ENCODE measurements at regions not wholly inside any gene's neighbourhood (a gene's known extent, or its start where the extent isn't known, plus 50 kb on each side); places are given as distances from the start of the nearest gene placed in this dataset.
A peak's percentile ranks its signal among the peaks of the same experiment; 100 is the strongest.

- no peak for DNase-seq
Observed at GRCh38 chr1:59032228-59032627, 248.4 kb upstream of the JUN start.

- DNase-seq: no peak
Observed at GRCh38 chr1:59033761-59034160, 249.9 kb upstream of the JUN start.

- no peak for DNase-seq
Observed at GRCh38 chr1:59034925-59035324, 251.1 kb upstream of the JUN start.

GRCh38 chr1:59039551-59039950 lies 255.7 kb upstream of the JUN start:
- no peak for DNase-seq

GRCh38 chr1:59040486-59040885 lies 256.4 kb upstream of the FGGY start:
- DNase-seq: no peak

GRCh38 chr1:59041646-59042277 lies 255.1 kb upstream of the FGGY start:
- DNase-seq: no peak

GRCh38 chr1:59043796-59044195 lies 253.1 kb upstream of the FGGY start:
- DNase-seq: no peak

- no peak for DNase-seq
Observed at GRCh38 chr1:59044535-59045121, 252.3 kb upstream of the FGGY start.

- no peak for DNase-seq
Observed at GRCh38 chr1:59045137-59045536, 251.8 kb upstream of the FGGY start.

- no peak for DNase-seq
Observed at GRCh38 chr1:59045636-59046035, 251.3 kb upstream of the FGGY start.

- DNase-seq: no peak
Observed at GRCh38 chr1:59046134-59046533, 250.8 kb upstream of the FGGY start.

- DNase-seq: no peak
Observed at GRCh38 chr1:59046730-59047157, 250.2 kb upstream of the FGGY start.

GRCh38 chr1:59051007-59051406 lies 245.9 kb upstream of the FGGY start:
- DNase-seq: no peak

GRCh38 chr1:59052166-59052590 lies 244.7 kb upstream of the FGGY start:
- no peak for DNase-seq

GRCh38 chr1:59054172-59054571 lies 242.7 kb upstream of the FGGY start:
- DNase-seq: no peak

- DNase-seq: peak; percentile 36
Observed at GRCh38 chr1:59055908-59056719, 240.8 kb upstream of the FGGY start.

- DNase-seq: peak; percentile 13
Observed at GRCh38 chr1:59057211-59057694, 239.6 kb upstream of the FGGY start.

GRCh38 chr1:59057796-59058195 lies 239.1 kb upstream of the FGGY start:
- no peak for DNase-seq

GRCh38 chr1:59058665-59059439 lies 238.0 kb upstream of the FGGY start:
- no peak for DNase-seq

GRCh38 chr1:59061876-59062275 lies 235.0 kb upstream of the FGGY start:
- DNase-seq: peak; percentile 15

- DNase-seq: peak; percentile 62
Observed at GRCh38 chr1:59062743-59063142, 234.2 kb upstream of the FGGY start.

- no peak for DNase-seq
Observed at GRCh38 chr1:59063501-59063900, 233.4 kb upstream of the FGGY start.

GRCh38 chr1:59064592-59064991 lies 232.3 kb upstream of the FGGY start:
- no peak for DNase-seq

Measured in hematopoietic multipotent progenitor cell treated with erythropoietin and hydrocortisone succinate and interleukin-3 and kit ligand, for 6 days (in vitro differentiated cells).